ENCODE measurements at regions not wholly inside any gene's neighbourhood (a gene's known extent, or its start where the extent isn't known, plus 50 kb on each side); places are given as distances from the start of the nearest gene placed in this dataset.

DNA sequence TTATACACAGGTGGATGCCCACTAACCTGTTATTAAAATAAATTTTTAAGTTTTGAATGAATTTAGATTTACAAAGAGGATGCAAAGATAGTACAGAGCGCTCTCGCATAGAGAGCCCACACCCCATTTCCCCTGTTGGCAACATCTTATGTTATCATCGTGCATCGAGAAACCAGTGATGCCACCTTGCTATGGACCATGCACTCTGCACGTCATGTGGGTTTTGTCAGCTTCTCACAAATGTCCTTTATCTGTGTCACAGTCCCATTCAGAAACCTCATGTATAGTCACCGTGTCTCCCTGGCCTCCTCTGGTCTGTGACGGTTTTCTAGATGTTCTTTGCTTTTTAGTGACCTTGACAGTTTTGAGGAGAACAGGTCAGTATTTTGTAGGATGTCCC is 60.0 kb downstream of the ING1 start:
- Histone ChIP-seq H3K4me1 (ENCODE audit: control insufficient read depth in 2 of 2, insufficient read depth in 1 of 2, low read depth in 1 of 2, low read length in 2 of 2) (no peaks in the 10 kb centered on the region), H3K27ac (replicated peaks; ENCODE audit: low read length) (no peak overlapping the region), H4K91ac (ENCODE audit: low read depth, low read length, poor library complexity) (no peak overlapping the region), H2BK15ac (ENCODE audit: low read length) (no peak overlapping the region), H3K4ac (ENCODE audit: low read length) (no peak overlapping the region), H4K8ac (ENCODE audit: low read depth, low read length) (no peak overlapping the region), H3K4me2 (ENCODE audit: insufficient read depth, low read length, poor library complexity, severe bottlenecking) (no peak overlapping the region), H3K36me3 (replicated peaks in 1 of 2; ENCODE audit: control insufficient read depth in 2 of 2, insufficient read depth in 2 of 2, low read length in 2 of 2) (no peaks in the 10 kb centered on the region), H2BK5ac (ENCODE audit: low read length) (no peak overlapping the region), H3K9ac (ENCODE audit: low read depth, low read length, poor library complexity) (no peak overlapping the region), H2AK5ac (ENCODE audit: low read depth, low read length) (no peak overlapping the region), H2AFZ (ENCODE audit: low read length) (no peak overlapping the region), H3K18ac (ENCODE audit: low read length) (no peak overlapping the region), H3K27me3 (ENCODE audit: control insufficient read depth in 3 of 3, insufficient read depth in 3 of 3, low read depth in 1 of 3, low read length in 3 of 3) (peaks cover 0 to 9% (median 0%) of the 10 kb centered on the region in 3 experiments), H3K79me1 (ENCODE audit: low read depth, low read length) (no peaks in the 10 kb centered on the region), H3K14ac (ENCODE audit: low read length) (no peak overlapping the region), H3K4me3 (ENCODE audit: low read length in 2 of 2) (no peak overlapping the region), H2BK120ac (ENCODE audit: low read depth, low read length) (no peak overlapping the region), H3K23ac (ENCODE audit: low read depth, low read length, poor library complexity) (no peak overlapping the region), H2BK12ac (ENCODE audit: low read length) (no peak overlapping the region), H3K9me3 (replicated peaks in 1 of 2; ENCODE audit: control insufficient read depth in 2 of 2, insufficient read depth in 1 of 2, low read depth in 1 of 2, low read length in 2 of 2) (no peaks in the 10 kb centered on the region)
- WGBS, 2 donors (ENCODE audit: extremely low coverage in 2 of 2, insufficient read length in 2 of 2, insufficient replicate concordance in 1 of 2): no CpG with 5 or more reads among the region's 7 CpGs
- DNase-seq (ENCODE audit: low spot score): no peak

GRCh38 chr13:110774051-110774450 is 60.6 kb downstream of the ING1 start:
- H3K27me3 ChIP-seq (ENCODE audit: control insufficient read depth in 3 of 3, insufficient read depth in 3 of 3, low read depth in 1 of 3, low read length in 3 of 3): peaks cover 0 to 9% (median 0%) of the 10 kb centered on the region in 3 experiments
- no peak overlapping the region for H3K14ac ChIP-seq (ENCODE audit: low read length)
- H3K9me3 ChIP-seq (replicated peaks in 1 of 2; ENCODE audit: control insufficient read depth in 2 of 2, insufficient read depth in 1 of 2, low read depth in 1 of 2, low read length in 2 of 2): no peaks in the 10 kb centered on the region
- no peak overlapping the region for H2BK12ac ChIP-seq (ENCODE audit: low read length)
- H3K27ac ChIP-seq (replicated peaks; ENCODE audit: low read length): no peak overlapping the region
- H2BK120ac ChIP-seq (ENCODE audit: low read depth, low read length): no peak overlapping the region
- no peaks in the 10 kb centered on the region for H3K36me3 ChIP-seq (replicated peaks in 1 of 2; ENCODE audit: control insufficient read depth in 2 of 2, insufficient read depth in 2 of 2, low read length in 2 of 2)
- no peak overlapping the region for H3K4me2 ChIP-seq (ENCODE audit: insufficient read depth, low read length, poor library complexity, severe bottlenecking)
- no peaks in the 10 kb centered on the region for H3K4me1 ChIP-seq (ENCODE audit: control insufficient read depth in 2 of 2, insufficient read depth in 1 of 2, low read depth in 1 of 2, low read length in 2 of 2)
- no peak overlapping the region for H3K23ac ChIP-seq (ENCODE audit: low read depth, low read length, poor library complexity)
- no peak overlapping the region for H2AFZ ChIP-seq (ENCODE audit: low read length)
- H3K4me3 ChIP-seq (ENCODE audit: low read length in 2 of 2): no peak overlapping the region
- H2BK5ac ChIP-seq (ENCODE audit: low read length): no peak overlapping the region
- H3K4ac ChIP-seq (ENCODE audit: low read length): no peak overlapping the region
- no peaks in the 10 kb centered on the region for H3K79me1 ChIP-seq (ENCODE audit: low read depth, low read length)
- no peak overlapping the region for H4K91ac ChIP-seq (ENCODE audit: low read depth, low read length, poor library complexity)
- H4K8ac ChIP-seq (ENCODE audit: low read depth, low read length): no peak overlapping the region
- no CpG with 5 or more reads among the region's 1 CpG for WGBS, 2 donors (ENCODE audit: extremely low coverage in 2 of 2, insufficient read length in 2 of 2, insufficient replicate concordance in 1 of 2)
- DNase-seq (ENCODE audit: low spot score): no peak
- no peak overlapping the region for H2BK15ac ChIP-seq (ENCODE audit: low read length)
- no peak overlapping the region for H3K9ac ChIP-seq (ENCODE audit: low read depth, low read length, poor library complexity)
- H2AK5ac ChIP-seq (ENCODE audit: low read depth, low read length): no peak overlapping the region
- no peak overlapping the region for H3K18ac ChIP-seq (ENCODE audit: low read length)

- H2BK15ac ChIP-seq (ENCODE audit: low read length): no peak overlapping the region
- no peak overlapping the region for H2BK120ac ChIP-seq (ENCODE audit: low read depth, low read length)
- H4K91ac ChIP-seq (ENCODE audit: low read depth, low read length, poor library complexity): no peak overlapping the region
- H3K23ac ChIP-seq (ENCODE audit: low read depth, low read length, poor library complexity): no peak overlapping the region
- H3K9ac ChIP-seq (ENCODE audit: low read depth, low read length, poor library complexity): no peak overlapping the region
- H3K27ac ChIP-seq (replicated peaks; ENCODE audit: low read length): no peak overlapping the region
- H3K36me3 ChIP-seq (replicated peaks in 1 of 2; ENCODE audit: control insufficient read depth in 2 of 2, insufficient read depth in 2 of 2, low read length in 2 of 2): no peaks in the 10 kb centered on the region
- no peak overlapping the region for H2BK12ac ChIP-seq (ENCODE audit: low read length)
- DNase-seq (ENCODE audit: low spot score): no peak
- no peak overlapping the region for H3K4me2 ChIP-seq (ENCODE audit: insufficient read depth, low read length, poor library complexity, severe bottlenecking)
- H3K4me1 ChIP-seq (ENCODE audit: control insufficient read depth in 2 of 2, insufficient read depth in 1 of 2, low read depth in 1 of 2, low read length in 2 of 2): no peaks in the 10 kb centered on the region
- H2AK5ac ChIP-seq (ENCODE audit: low read depth, low read length): no peak overlapping the region
- H2BK5ac ChIP-seq (ENCODE audit: low read length): no peak overlapping the region
- H2AFZ ChIP-seq (ENCODE audit: low read length): no peak overlapping the region
- no peaks in the 10 kb centered on the region for H3K9me3 ChIP-seq (replicated peaks in 1 of 2; ENCODE audit: control insufficient read depth in 2 of 2, insufficient read depth in 1 of 2, low read depth in 1 of 2, low read length in 2 of 2)
- WGBS, 2 donors (ENCODE audit: extremely low coverage in 2 of 2, insufficient read length in 2 of 2, insufficient replicate concordance in 1 of 2): no CpG with 5 or more reads among the region's 6 CpGs
- H3K79me1 ChIP-seq (ENCODE audit: low read depth, low read length): no peaks in the 10 kb centered on the region
- no peak overlapping the region for H3K14ac ChIP-seq (ENCODE audit: low read length)
- no peak overlapping the region for H3K4ac ChIP-seq (ENCODE audit: low read length)
- no peak overlapping the region for H3K4me3 ChIP-seq (ENCODE audit: low read length in 2 of 2)
- H3K27me3 ChIP-seq (ENCODE audit: control insufficient read depth in 3 of 3, insufficient read depth in 3 of 3, low read depth in 1 of 3, low read length in 3 of 3): peaks cover 0 to 9% (median 0%) of the 10 kb centered on the region in 3 experiments
- H4K8ac ChIP-seq (ENCODE audit: low read depth, low read length): no peak overlapping the region
- no peak overlapping the region for H3K18ac ChIP-seq (ENCODE audit: low read length)
Observed at GRCh38 chr13:110774490-110774889, 61.0 kb downstream of the ING1 start.

GRCh38 chr13:110775576-110775975 is 62.1 kb downstream of the ING1 start:
- Histone ChIP-seq H3K4me3 (ENCODE audit: low read length in 2 of 2) (no peak overlapping the region), H3K27me3 (ENCODE audit: control insufficient read depth in 3 of 3, insufficient read depth in 3 of 3, low read depth in 1 of 3, low read length in 3 of 3) (peaks cover 0 to 9% (median 0%) of the 10 kb centered on the region in 3 experiments), H3K4ac (ENCODE audit: low read length) (no peak overlapping the region), H2AK5ac (ENCODE audit: low read depth, low read length) (no peak overlapping the region), H3K79me1 (ENCODE audit: low read depth, low read length) (no peaks in the 10 kb centered on the region), H3K4me1 (ENCODE audit: control insufficient read depth in 2 of 2, insufficient read depth in 1 of 2, low read depth in 1 of 2, low read length in 2 of 2) (no peaks in the 10 kb centered on the region), H3K9ac (ENCODE audit: low read depth, low read length, poor library complexity) (no peak overlapping the region), H3K36me3 (replicated peaks in 1 of 2; ENCODE audit: control insufficient read depth in 2 of 2, insufficient read depth in 2 of 2, low read length in 2 of 2) (no peaks in the 10 kb centered on the region), H2BK5ac (ENCODE audit: low read length) (no peak overlapping the region), H3K4me2 (ENCODE audit: insufficient read depth, low read length, poor library complexity, severe bottlenecking) (no peak overlapping the region), H4K91ac (ENCODE audit: low read depth, low read length, poor library complexity) (no peak overlapping the region), H3K27ac (replicated peaks; ENCODE audit: low read length) (no peak overlapping the region), H2AFZ (ENCODE audit: low read length) (no peak overlapping the region), H2BK12ac (ENCODE audit: low read length) (no peak overlapping the region), H2BK15ac (ENCODE audit: low read length) (no peak overlapping the region), H4K8ac (ENCODE audit: low read depth, low read length) (no peak overlapping the region), H3K18ac (ENCODE audit: low read length) (no peak overlapping the region), H3K23ac (ENCODE audit: low read depth, low read length, poor library complexity) (no peak overlapping the region), H2BK120ac (ENCODE audit: low read depth, low read length) (no peak overlapping the region), H3K9me3 (replicated peaks in 1 of 2; ENCODE audit: control insufficient read depth in 2 of 2, insufficient read depth in 1 of 2, low read depth in 1 of 2, low read length in 2 of 2) (no peaks in the 10 kb centered on the region), H3K14ac (ENCODE audit: low read length) (no peak overlapping the region)
- no peak for DNase-seq (ENCODE audit: low spot score)
- WGBS, 2 donors (ENCODE audit: extremely low coverage in 2 of 2, insufficient read length in 2 of 2, insufficient replicate concordance in 1 of 2): no CpG with 5 or more reads among the region's 5 CpGs

Data from neuronal stem cell (in vitro differentiated cells).